Activated naive CD4-positive, alpha-beta T cell treated with anti-CD3 and anti-CD28 coated beads, Interleukin-2, amount 10 ng/mL, durations not matched to agents 7 days and 5 days (primary cell): ENCODE measurements at regions not wholly inside any gene's neighbourhood (a gene's known extent, or its start where the extent isn't known, plus 50 kb on each side); places are given as distances from the start of the nearest gene placed in this dataset.

Experiments used
- CTCF ChIA-PET: fragments of 350-600 bp; sonication (Branson Sonifier 250); formaldehyde crosslinking; loops from one replicate; lab custom pipeline; 2021; ENCODE audit warnings: antibody characterized with exemption; lab: Charles Lee
- DNase-seq: peaks from one replicate; pipeline ENCODE4 v3.0.0-alpha.2; 2020
- H3K27ac Mint-ChIP-seq: one replicate; pipeline ENCODE4 v1.8.0; 2021; ENCODE audit warnings: mild to moderate bottlenecking, moderate library complexity, mixed read lengths
- H3K27me3 Mint-ChIP-seq: one replicate; pipeline ENCODE4 v1.8.0; 2021; ENCODE audit warnings: mild to moderate bottlenecking, mixed read lengths
- H3K36me3 Mint-ChIP-seq: one replicate; pipeline ENCODE4 v1.8.0; 2021; ENCODE audit warnings: mixed read lengths
- H3K4me1 Mint-ChIP-seq: one replicate; pipeline ENCODE4 v1.8.0; 2021; ENCODE audit warnings: mixed read lengths
- H3K4me3 Mint-ChIP-seq: one replicate; pipeline ENCODE4 v1.8.0; 2021; ENCODE audit warnings: mild to moderate bottlenecking, moderate library complexity, mixed read lengths
- H3K9me3 Mint-ChIP-seq: one replicate; pipeline ENCODE4 v1.8.0; 2021; ENCODE audit warnings: mixed read lengths

GRCh38 chr5:155309021-155309746, 295.6 kb downstream of the KIF4B start:
- H3K9me3 Mint-ChIP-seq: no peaks in the 10 kb centered on the region

GRCh38 chr5:155311721-155312120, 298.2 kb downstream of the KIF4B start:
- Mint-ChIP-seq H3K27ac (no peak overlapping the region), H3K4me1 (no peaks in the 10 kb centered on the region), H3K4me3 (no peak overlapping the region), H3K36me3 (no peaks in the 10 kb centered on the region), H3K27me3 (no peaks in the 10 kb centered on the region), H3K9me3 (no peaks in the 10 kb centered on the region)
- no peak for DNase-seq
- CTCF ChIA-PET: no interaction called here

More at GRCh38 chr5:155309021-155309746, 295.6 kb downstream of the KIF4B start:
- CTCF ChIA-PET: no interaction called here
- DNase-seq: no peak
- no peaks in the 10 kb centered on the region for H3K4me1 Mint-ChIP-seq
- no peak overlapping the region for H3K27ac Mint-ChIP-seq
- no peak overlapping the region for H3K4me3 Mint-ChIP-seq
- H3K27me3 Mint-ChIP-seq: no peaks in the 10 kb centered on the region
- no peaks in the 10 kb centered on the region for H3K36me3 Mint-ChIP-seq

GRCh38 chr5:155313518-155313917, 300.0 kb downstream of the KIF4B start:
- H3K27me3 Mint-ChIP-seq: no peaks in the 10 kb centered on the region
- no peak for DNase-seq
- H3K9me3 Mint-ChIP-seq: no peaks in the 10 kb centered on the region
- no peaks in the 10 kb centered on the region for H3K36me3 Mint-ChIP-seq
- H3K4me1 Mint-ChIP-seq: no peaks in the 10 kb centered on the region
- no peak overlapping the region for H3K27ac Mint-ChIP-seq
- no peak overlapping the region for H3K4me3 Mint-ChIP-seq
- CTCF ChIA-PET: no interaction called here

- Mint-ChIP-seq H3K4me3 (no peak overlapping the region), H3K36me3 (no peaks in the 10 kb centered on the region), H3K9me3 (no peaks in the 10 kb centered on the region), H3K4me1 (no peaks in the 10 kb centered on the region), H3K27me3 (no peaks in the 10 kb centered on the region), H3K27ac (no peak overlapping the region)
- CTCF ChIA-PET: no interaction called here
- DNase-seq: no peak
Measured at GRCh38 chr5:155316070-155316714, 302.6 kb downstream of the KIF4B start.

GRCh38 chr5:155332618-155333017, 319.1 kb downstream of the KIF4B start:
- no peaks in the 10 kb centered on the region for H3K36me3 Mint-ChIP-seq
- H3K4me3 Mint-ChIP-seq: no peak overlapping the region
- no peak for DNase-seq
- no peak overlapping the region for H3K27ac Mint-ChIP-seq
- H3K4me1 Mint-ChIP-seq: no peaks in the 10 kb centered on the region
- CTCF ChIA-PET: no interaction called here
- no peaks in the 10 kb centered on the region for H3K27me3 Mint-ChIP-seq
- H3K9me3 Mint-ChIP-seq: no peaks in the 10 kb centered on the region

GRCh38 chr5:155342956-155343355, 329.4 kb downstream of the KIF4B start:
- no peaks in the 10 kb centered on the region for H3K9me3 Mint-ChIP-seq
- H3K4me3 Mint-ChIP-seq: no peak overlapping the region

GRCh38 chr5:155343468-155343867, 329.9 kb downstream of the KIF4B start:
- Mint-ChIP-seq H3K27ac (no peak overlapping the region), H3K4me3 (no peak overlapping the region), H3K36me3 (no peaks in the 10 kb centered on the region), H3K4me1 (no peaks in the 10 kb centered on the region), H3K27me3 (no peaks in the 10 kb centered on the region), H3K9me3 (no peaks in the 10 kb centered on the region)
- CTCF ChIA-PET: interaction anchor here (0.9 kb wide), 1 partner anchor 9 kb away, joined by 3 read pairs; no protein-coding TSS in a partner anchor
- DNase-seq: no peak

More at GRCh38 chr5:155342956-155343355, 329.4 kb downstream of the KIF4B start:
- Mint-ChIP-seq H3K4me1 (no peaks in the 10 kb centered on the region), H3K36me3 (no peaks in the 10 kb centered on the region), H3K27ac (no peak overlapping the region), H3K27me3 (no peaks in the 10 kb centered on the region)
- no peak for DNase-seq
- CTCF ChIA-PET: no interaction called here

GRCh38 chr5:155353231-155353630, 339.7 kb downstream of the KIF4B start:
- no peaks in the 10 kb centered on the region for H3K36me3 Mint-ChIP-seq
- no peak overlapping the region for H3K4me3 Mint-ChIP-seq
- H3K27ac Mint-ChIP-seq: no peak overlapping the region
- H3K27me3 Mint-ChIP-seq: no peaks in the 10 kb centered on the region
- H3K4me1 Mint-ChIP-seq: no peaks in the 10 kb centered on the region
- DNase-seq: no peak
- CTCF ChIA-PET: no interaction called here
- H3K9me3 Mint-ChIP-seq: peaks cover 13% of the 10 kb centered on the region

- Mint-ChIP-seq H3K9me3 (no peaks in the 10 kb centered on the region), H3K27me3 (no peaks in the 10 kb centered on the region), H3K27ac (no peak overlapping the region), H3K4me1 (no peaks in the 10 kb centered on the region), H3K4me3 (no peak overlapping the region), H3K36me3 (no peaks in the 10 kb centered on the region)
- CTCF ChIA-PET: no interaction called here
- DNase-seq: no peak
Measured at GRCh38 chr5:155366096-155366495, 352.5 kb downstream of the KIF4B start.

- no peaks in the 10 kb centered on the region for H3K27me3 Mint-ChIP-seq
- no peak for DNase-seq
- H3K4me1 Mint-ChIP-seq: no peaks in the 10 kb centered on the region
- H3K36me3 Mint-ChIP-seq: no peaks in the 10 kb centered on the region
- no peak overlapping the region for H3K27ac Mint-ChIP-seq
- no peaks in the 10 kb centered on the region for H3K9me3 Mint-ChIP-seq
- no peak overlapping the region for H3K4me3 Mint-ChIP-seq
- CTCF ChIA-PET: no interaction called here
Measured at GRCh38 chr5:155367841-155368240, 354.3 kb downstream of the KIF4B start.

GRCh38 chr5:155368490-155368889, 354.9 kb downstream of the KIF4B start:
- no peaks in the 10 kb centered on the region for H3K9me3 Mint-ChIP-seq
- DNase-seq: no peak
- H3K36me3 Mint-ChIP-seq: no peaks in the 10 kb centered on the region
- CTCF ChIA-PET: no interaction called here
- H3K4me3 Mint-ChIP-seq: no peak overlapping the region
- no peaks in the 10 kb centered on the region for H3K4me1 Mint-ChIP-seq
- no peaks in the 10 kb centered on the region for H3K27me3 Mint-ChIP-seq
- H3K27ac Mint-ChIP-seq: no peak overlapping the region

GRCh38 chr5:155380480-155380879, 366.9 kb downstream of the KIF4B start:
- DNase-seq: no peak
- Mint-ChIP-seq H3K9me3 (no peaks in the 10 kb centered on the region), H3K36me3 (no peaks in the 10 kb centered on the region), H3K27me3 (no peaks in the 10 kb centered on the region), H3K4me3 (no peak overlapping the region), H3K27ac (no peak overlapping the region), H3K4me1 (no peaks in the 10 kb centered on the region)
- CTCF ChIA-PET: no interaction called here

- CTCF ChIA-PET: no interaction called here
- DNase-seq: no peak
- no peaks in the 10 kb centered on the region for H3K27me3 Mint-ChIP-seq
- H3K36me3 Mint-ChIP-seq: no peaks in the 10 kb centered on the region
- no peak overlapping the region for H3K27ac Mint-ChIP-seq
- H3K4me3 Mint-ChIP-seq: no peak overlapping the region
- H3K9me3 Mint-ChIP-seq: no peaks in the 10 kb centered on the region
- H3K4me1 Mint-ChIP-seq: no peaks in the 10 kb centered on the region
Measured at GRCh38 chr5:155381654-155382053, 368.1 kb downstream of the KIF4B start.

GRCh38 chr5:155389498-155389897, 375.9 kb downstream of the KIF4B start:
- H3K36me3 Mint-ChIP-seq: no peaks in the 10 kb centered on the region
- no peaks in the 10 kb centered on the region for H3K27me3 Mint-ChIP-seq
- no peaks in the 10 kb centered on the region for H3K4me1 Mint-ChIP-seq
- no peak overlapping the region for H3K4me3 Mint-ChIP-seq
- CTCF ChIA-PET: no interaction called here
- no peak overlapping the region for H3K27ac Mint-ChIP-seq
- no peaks in the 10 kb centered on the region for H3K9me3 Mint-ChIP-seq
- DNase-seq: no peak

- H3K9me3 Mint-ChIP-seq: no peaks in the 10 kb centered on the region
- DNase-seq: no peak
- no peaks in the 10 kb centered on the region for H3K36me3 Mint-ChIP-seq
- no peaks in the 10 kb centered on the region for H3K27me3 Mint-ChIP-seq
- CTCF ChIA-PET: no interaction called here
- no peaks in the 10 kb centered on the region for H3K4me1 Mint-ChIP-seq
- no peak overlapping the region for H3K27ac Mint-ChIP-seq
- no peak overlapping the region for H3K4me3 Mint-ChIP-seq
Measured at GRCh38 chr5:155394727-155395126, 381.2 kb downstream of the KIF4B start.
